SK-N-SH (cell line): ENCODE measurements at regions not wholly inside any gene's neighbourhood (a gene's known extent, or its start where the extent isn't known, plus 50 kb on each side); places are given as distances from the start of the nearest gene placed in this dataset.

Experiments used
- YY1 ChIP-seq: IDR thresholded peaks from 2 replicates; pipeline ENCODE4 v1.4.0; 2012; ENCODE audit warnings: low read depth, mild to moderate bottlenecking
- TF ChIP-seq, protein P1 (sequence below): fragments of 200-600 bp; sonication (generic); IDR thresholded peaks from 2 replicates; pipeline ENCODE4 v1.6.1; 2017; ENCODE audit warnings: antibody characterized with exemption, mild to moderate bottlenecking, moderate library complexity

DNA sequence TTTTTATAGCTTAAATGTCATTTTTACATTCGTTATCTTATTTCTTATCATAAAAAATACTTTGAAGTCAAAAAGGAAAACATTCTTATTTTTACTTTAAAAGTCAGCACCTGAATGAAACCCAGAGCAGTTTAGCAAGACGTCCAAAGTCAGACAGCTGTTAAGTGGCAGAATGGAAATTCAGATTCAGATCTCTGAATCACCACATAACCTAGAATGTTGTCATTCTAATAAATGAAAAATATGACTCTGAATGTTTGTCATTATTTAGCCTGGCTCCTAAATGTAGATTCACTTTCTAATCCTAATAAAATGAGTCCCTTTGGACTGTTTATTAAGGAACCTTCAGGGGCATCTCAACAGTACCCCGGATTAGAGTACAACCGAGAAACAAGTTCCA is 75.2 kb upstream of the RGS7 start:
- no peak for TF ChIP-seq YY1
- TF ChIP-seq, protein P1, sequence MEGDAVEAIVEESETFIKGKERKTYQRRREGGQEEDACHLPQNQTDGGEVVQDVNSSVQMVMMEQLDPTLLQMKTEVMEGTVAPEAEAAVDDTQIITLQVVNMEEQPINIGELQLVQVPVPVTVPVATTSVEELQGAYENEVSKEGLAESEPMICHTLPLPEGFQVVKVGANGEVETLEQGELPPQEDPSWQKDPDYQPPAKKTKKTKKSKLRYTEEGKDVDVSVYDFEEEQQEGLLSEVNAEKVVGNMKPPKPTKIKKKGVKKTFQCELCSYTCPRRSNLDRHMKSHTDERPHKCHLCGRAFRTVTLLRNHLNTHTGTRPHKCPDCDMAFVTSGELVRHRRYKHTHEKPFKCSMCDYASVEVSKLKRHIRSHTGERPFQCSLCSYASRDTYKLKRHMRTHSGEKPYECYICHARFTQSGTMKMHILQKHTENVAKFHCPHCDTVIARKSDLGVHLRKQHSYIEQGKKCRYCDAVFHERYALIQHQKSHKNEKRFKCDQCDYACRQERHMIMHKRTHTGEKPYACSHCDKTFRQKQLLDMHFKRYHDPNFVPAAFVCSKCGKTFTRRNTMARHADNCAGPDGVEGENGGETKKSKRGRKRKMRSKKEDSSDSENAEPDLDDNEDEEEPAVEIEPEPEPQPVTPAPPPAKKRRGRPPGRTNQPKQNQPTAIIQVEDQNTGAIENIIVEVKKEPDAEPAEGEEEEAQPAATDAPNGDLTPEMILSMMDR = no peak
